GM21737 (cell line): ENCODE measurements at regions not wholly inside any gene's neighbourhood (a gene's known extent, or its start where the extent isn't known, plus 50 kb on each side); places are given as distances from the start of the nearest gene placed in this dataset.
"Not testable (repeated sequence)": the region's sequence is repeated elsewhere in the genome, so short reads cannot be mapped to it uniquely, and the experiment has no call there.

Source experiments
- ATAC-seq: cut with Tn5 transposase; IDR thresholded peaks from one replicate; pipeline ENCODE4 v1.9.1; 2021; ENCODE audit warnings: mild to moderate bottlenecking, moderate library complexity; ENCODE audit not compliant: unreplicated experiment

GRCh38 chr7:81190997-81191768, 272.3 kb upstream of the SEMA3C start:
- ATAC-seq, result no peak

GRCh38 chr7:81187753-81188152, 268.9 kb upstream of the SEMA3C start:
- no peak for ATAC-seq

- ATAC-seq, result no peak
Measured at GRCh38 chr7:81186691-81187090, 267.8 kb upstream of the SEMA3C start.

- no peak for ATAC-seq
Measured at GRCh38 chr7:81185072-81185471, 266.2 kb upstream of the SEMA3C start.

GRCh38 chr7:81183326-81183725, 264.5 kb upstream of the SEMA3C start:
- ATAC-seq, result no peak

GRCh38 chr7:81182056-81182455, 263.2 kb upstream of the SEMA3C start:
- not testable (repeated sequence) for ATAC-seq

- no peak for ATAC-seq
Measured at GRCh38 chr7:81181066-81181465, 262.2 kb upstream of the SEMA3C start.

GRCh38 chr7:81180573-81180972, 261.7 kb upstream of the SEMA3C start:
- ATAC-seq, result no peak

GRCh38 chr7:81175275-81175940, 256.6 kb upstream of the SEMA3C start:
- ATAC-seq, result no peak

GRCh38 chr7:81173766-81174281, 255.0 kb upstream of the SEMA3C start:
- ATAC-seq, result no peak

- no peak for ATAC-seq
Measured at GRCh38 chr7:81170291-81170690, 251.4 kb upstream of the SEMA3C start.

GRCh38 chr7:81167934-81168333, 249.1 kb upstream of the SEMA3C start:
- no peak for ATAC-seq

- ATAC-seq, result no peak
Measured at GRCh38 chr7:81165070-81165469, 246.2 kb upstream of the SEMA3C start.

GRCh38 chr7:81162771-81163525, 244.1 kb upstream of the SEMA3C start:
- ATAC-seq, result no peak

- ATAC-seq, result no peak
Measured at GRCh38 chr7:81162234-81162633, 243.4 kb upstream of the SEMA3C start.

GRCh38 chr7:81161451-81162075, 242.7 kb upstream of the SEMA3C start:
- ATAC-seq, result no peak

- ATAC-seq, result no peak
Measured at GRCh38 chr7:81159402-81159801, 240.6 kb upstream of the SEMA3C start.

- ATAC-seq, result no peak
Measured at GRCh38 chr7:81158189-81158588, 239.3 kb upstream of the SEMA3C start.

GRCh38 chr7:81155654-81156373, 237.0 kb upstream of the SEMA3C start:
- no peak for ATAC-seq

- no peak for ATAC-seq
Measured at GRCh38 chr7:81154565-81154964, 235.7 kb upstream of the SEMA3C start.
